Vagina (tissue), 2 donors: ENCODE measurements at regions not wholly inside any gene's neighbourhood (a gene's known extent, or its start where the extent isn't known, plus 50 kb on each side); places are given as distances from the start of the nearest gene placed in this dataset.

Experiments
- POLR2AphosphoS5 ChIP-seq, 2 donors: sonication (generic); formaldehyde crosslinking; IDR thresholded peaks; one replicate each; pipeline ENCODE4 v1.9.0; 2017; ENCODE audit warnings: antibody characterized with exemption in 2 of 2, mild to moderate bottlenecking in 2 of 2, low read depth in 1 of 2; ENCODE audit not compliant: insufficient read depth in 1 of 2
- TF ChIP-seq, protein P1 (sequence below), 3 experiments: fragments of 450-650 bp in 2 of 3; fragments of 200-600 bp in 1 of 3; sonication (generic) in 1 of 3; IDR thresholded peaks; one replicate each; pipeline ENCODE4 v1.5.1; 2017 to 2019; ENCODE audit warnings: antibody characterized with exemption in 3 of 3, mild to moderate bottlenecking in 2 of 3, moderate library complexity in 2 of 3

DNA sequence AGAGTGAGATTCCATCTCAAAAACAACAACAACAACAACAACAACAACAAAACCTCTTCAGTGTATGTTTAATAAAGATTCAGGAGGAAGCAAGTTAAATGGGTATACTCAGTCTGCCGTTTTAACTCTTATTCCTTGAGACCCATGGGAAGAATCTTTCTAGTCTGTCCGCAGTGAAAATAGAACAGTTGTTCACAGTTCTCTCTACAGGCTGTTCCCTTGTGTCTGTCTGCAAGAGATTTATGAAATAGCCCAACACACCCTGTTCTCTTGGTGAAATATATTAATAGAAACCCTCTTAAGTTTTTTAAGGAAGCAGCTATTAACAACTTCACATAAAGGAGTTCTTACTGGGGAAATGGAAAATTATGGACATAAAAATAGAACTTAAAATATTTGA is 682.2 kb upstream of the RAG2 start:
- TF ChIP-seq, protein P1, sequence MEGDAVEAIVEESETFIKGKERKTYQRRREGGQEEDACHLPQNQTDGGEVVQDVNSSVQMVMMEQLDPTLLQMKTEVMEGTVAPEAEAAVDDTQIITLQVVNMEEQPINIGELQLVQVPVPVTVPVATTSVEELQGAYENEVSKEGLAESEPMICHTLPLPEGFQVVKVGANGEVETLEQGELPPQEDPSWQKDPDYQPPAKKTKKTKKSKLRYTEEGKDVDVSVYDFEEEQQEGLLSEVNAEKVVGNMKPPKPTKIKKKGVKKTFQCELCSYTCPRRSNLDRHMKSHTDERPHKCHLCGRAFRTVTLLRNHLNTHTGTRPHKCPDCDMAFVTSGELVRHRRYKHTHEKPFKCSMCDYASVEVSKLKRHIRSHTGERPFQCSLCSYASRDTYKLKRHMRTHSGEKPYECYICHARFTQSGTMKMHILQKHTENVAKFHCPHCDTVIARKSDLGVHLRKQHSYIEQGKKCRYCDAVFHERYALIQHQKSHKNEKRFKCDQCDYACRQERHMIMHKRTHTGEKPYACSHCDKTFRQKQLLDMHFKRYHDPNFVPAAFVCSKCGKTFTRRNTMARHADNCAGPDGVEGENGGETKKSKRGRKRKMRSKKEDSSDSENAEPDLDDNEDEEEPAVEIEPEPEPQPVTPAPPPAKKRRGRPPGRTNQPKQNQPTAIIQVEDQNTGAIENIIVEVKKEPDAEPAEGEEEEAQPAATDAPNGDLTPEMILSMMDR (IDR thresholded peaks at IDR 0.05) = no peak
- no peak for TF ChIP-seq POLR2AphosphoS5 (IDR thresholded peaks at IDR 0.05; ENCODE audit: insufficient read depth in 1 of 2, low read depth in 1 of 2)
